ENCODE measurements at regions not wholly inside any gene's neighbourhood (a gene's known extent, or its start where the extent isn't known, plus 50 kb on each side); places are given as distances from the start of the nearest gene placed in this dataset.

GRCh38 chr18:65035701-65036100, 715.1 kb upstream of the CDH7 start:
- no peak for TF ChIP-seq CTCF (IDR thresholded peaks at IDR 0.05)
- no peak for TF ChIP-seq POLR2AphosphoS5 (IDR thresholded peaks at IDR 0.05)
